SHP77 treated with DMSO at 0.1 percent for 48 hours (cell line): ENCODE measurements at regions not wholly inside any gene's neighbourhood (a gene's known extent, or its start where the extent isn't known, plus 50 kb on each side); places are given as distances from the start of the nearest gene placed in this dataset.

ENCODE experiments used
- DNase-seq: peaks from one replicate; lab custom pipeline; 2025; lab: John Stamatoyannopoulos, UW

GRCh38 chr5:10073441-10074104 is 176.1 kb downstream of the ATPSCKMT start:
- no peak for DNase-seq

GRCh38 chr5:10069637-10070313 is 179.9 kb downstream of the ATPSCKMT start:
- DNase-seq = no peak

- DNase-seq = no peak
Measured at GRCh38 chr5:10065428-10066000, 184.2 kb downstream of the ATPSCKMT start.

- DNase-seq = no peak
Measured at GRCh38 chr5:10064546-10065195, 185.0 kb downstream of the ATPSCKMT start.

GRCh38 chr5:10063997-10064396 is 185.7 kb downstream of the ATPSCKMT start:
- DNase-seq = no peak

DNA sequence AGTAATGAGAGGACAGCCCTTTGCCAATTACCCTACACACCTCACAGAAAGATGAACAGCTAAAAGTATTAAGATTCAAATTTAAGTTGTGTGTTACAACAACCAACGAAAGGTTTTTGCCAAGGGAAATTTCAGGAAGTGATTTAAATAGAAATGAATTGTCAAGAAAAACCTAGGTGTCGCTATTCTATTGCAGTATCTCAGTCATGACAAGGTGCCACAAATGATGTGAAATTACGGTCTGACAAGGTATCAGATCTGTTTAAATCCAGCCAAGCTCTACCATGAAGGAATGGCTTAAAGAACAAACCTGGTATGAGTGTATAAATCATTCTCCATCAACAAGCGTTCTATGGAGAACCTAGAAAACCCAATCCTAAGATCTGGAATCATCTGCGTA is 189.7 kb downstream of the ATPSCKMT start:
- DNase-seq = no peak

- DNase-seq = no peak
Measured at GRCh38 chr5:10059556-10059955, 190.1 kb downstream of the ATPSCKMT start.

DNA sequence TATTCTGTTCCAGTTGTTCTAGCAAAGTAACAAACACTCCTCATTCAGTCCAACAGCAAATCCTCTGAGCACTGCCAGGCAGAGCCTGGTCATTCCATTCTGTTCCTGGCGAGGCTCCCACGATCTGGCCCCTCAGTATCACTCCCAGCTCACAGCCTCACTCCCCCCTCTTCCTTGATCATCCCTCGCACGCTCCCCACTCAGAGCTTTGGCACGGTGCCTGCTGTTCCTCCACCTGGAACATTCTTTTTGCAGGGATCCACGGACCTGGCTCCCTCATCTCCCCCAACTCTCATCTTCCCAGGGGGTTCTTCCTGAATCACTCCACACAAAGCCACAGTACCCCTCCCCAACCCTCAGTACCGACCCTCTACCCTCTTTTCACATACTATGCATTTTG is 192.3 kb downstream of the ATPSCKMT start:
- DNase-seq = no peak

GRCh38 chr5:10056228-10056760 is 193.4 kb downstream of the ATPSCKMT start:
- no peak for DNase-seq

- no peak for DNase-seq
Measured at GRCh38 chr5:10049858-10050455, 199.7 kb downstream of the ATPSCKMT start.

GRCh38 chr5:10046676-10047075 is 203.0 kb downstream of the ATPSCKMT start:
- no peak for DNase-seq

DNA sequence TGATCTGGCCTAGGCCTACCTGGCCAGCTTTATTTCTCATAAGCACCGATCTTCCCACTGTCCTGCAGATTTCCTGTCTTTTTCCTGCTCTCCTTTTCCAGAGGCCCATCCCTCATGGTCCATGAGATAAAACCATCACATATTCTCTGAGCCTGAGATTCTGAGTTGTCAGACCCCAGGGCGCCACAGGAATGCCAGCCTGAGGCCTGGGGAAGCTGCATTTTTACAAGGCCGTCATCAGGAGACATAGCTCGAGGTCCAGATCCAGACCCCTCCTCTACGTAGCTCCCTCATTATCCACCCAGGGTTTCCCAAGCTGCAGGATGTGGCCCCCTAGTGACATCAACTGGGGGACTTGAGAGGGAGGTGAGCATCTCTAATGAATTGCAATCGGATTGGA is 204.3 kb downstream of the ATPSCKMT start:
- DNase-seq = no peak

GRCh38 chr5:10036136-10036815 is 213.4 kb downstream of the ATPSCKMT start:
- no peak for DNase-seq

DNA sequence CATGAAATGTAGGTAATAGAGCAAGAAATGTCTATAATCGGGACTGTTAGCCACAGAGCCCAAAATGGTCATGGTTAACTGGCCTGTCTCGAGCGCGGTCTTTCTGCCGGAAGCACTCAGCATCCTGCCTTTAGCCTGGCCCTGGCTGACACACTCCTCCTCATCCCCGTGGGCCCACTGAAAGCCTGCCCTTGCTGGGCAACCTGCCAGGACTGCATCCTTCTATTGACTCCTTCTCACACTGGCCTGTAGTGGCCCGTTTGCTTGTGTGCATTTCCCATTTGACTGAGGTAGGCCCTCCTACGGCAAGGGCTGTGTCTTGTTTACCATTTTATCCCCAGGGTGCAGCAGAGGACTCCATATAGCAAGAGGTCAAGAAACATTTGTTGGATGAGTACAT is 215.7 kb downstream of the ATPSCKMT start:
- DNase-seq = peak; percentile 29

DNA sequence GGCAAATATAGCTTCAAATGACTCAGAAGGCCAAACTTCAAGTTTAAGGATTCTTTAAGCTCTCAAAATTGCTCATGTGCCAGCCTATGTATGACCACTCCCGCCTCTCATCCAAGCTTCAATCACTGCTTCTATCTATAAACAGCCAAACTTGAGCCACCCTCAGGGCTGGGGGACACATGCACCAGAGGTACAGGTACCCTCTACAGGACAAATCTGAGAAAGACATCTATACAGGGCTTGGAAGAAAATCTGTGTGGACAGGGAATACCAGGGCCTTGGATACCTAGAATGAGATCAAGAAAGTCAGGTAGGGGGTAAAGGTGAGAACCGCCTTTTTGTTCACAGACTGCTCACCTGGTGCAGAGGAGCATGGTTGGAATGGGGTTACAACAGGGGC is 217.9 kb downstream of the ATPSCKMT start:
- DNase-seq = no peak

DNA sequence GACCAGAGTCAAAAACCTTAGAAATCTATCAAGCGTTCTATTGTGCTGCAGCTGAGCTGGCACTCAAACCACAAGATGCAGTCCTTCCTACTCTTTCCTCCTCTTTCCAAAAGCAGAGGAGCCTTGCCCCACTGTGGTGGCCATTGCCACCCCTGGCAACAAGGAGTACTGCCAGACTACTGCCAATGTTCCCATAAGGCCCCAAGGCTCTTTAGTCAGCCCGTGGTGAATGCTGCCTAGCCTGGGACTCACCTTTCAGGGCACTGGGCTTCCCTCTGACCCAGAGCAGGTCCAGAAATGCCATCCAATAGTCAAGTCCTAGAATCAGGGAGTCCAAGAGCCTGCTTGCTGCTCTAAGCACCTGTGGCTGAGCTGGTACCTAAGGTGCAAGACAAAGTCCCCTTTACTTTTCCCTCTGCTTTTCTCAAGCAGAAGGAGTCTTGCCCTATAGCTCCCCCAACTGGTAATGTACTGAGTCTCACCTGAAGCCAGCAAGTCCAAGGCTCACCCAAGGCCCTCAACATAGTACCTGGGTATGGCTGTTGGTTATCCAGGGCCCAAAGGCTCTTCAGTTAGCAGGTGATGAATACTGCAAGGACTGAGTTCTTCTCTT is 219.4 kb downstream of the ATPSCKMT start:
- DNase-seq = no peak

- DNase-seq = no peak
Measured at GRCh38 chr5:10023494-10023893, 226.2 kb downstream of the ATPSCKMT start.

DNA sequence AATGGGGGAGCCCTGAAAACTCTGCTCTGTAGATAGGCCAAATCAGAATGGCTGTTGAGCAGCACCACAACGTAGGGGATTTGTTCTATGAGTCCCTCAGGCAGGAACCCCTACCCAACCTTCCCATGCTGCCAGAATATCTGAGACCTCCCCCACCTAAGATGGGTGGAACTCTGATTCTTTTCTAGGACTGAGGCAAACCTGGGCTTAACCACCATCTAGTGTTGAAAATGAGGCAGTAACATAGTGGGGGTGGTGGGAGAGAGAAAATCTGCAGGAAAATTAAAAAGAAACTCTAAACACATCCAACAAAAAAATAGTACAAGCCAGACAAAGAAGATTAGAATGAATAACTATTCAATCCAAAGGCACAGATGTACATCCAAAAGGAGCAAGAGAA is 228.4 kb downstream of the ATPSCKMT start:
- DNase-seq = no peak

GRCh38 chr5:10019236-10019635 is 230.5 kb downstream of the ATPSCKMT start:
- DNase-seq = no peak

- no peak for DNase-seq
Measured at GRCh38 chr5:10018201-10019069, 231.3 kb downstream of the ATPSCKMT start.
